OCI-LY7 (cell line): ENCODE measurements at regions not wholly inside any gene's neighbourhood (a gene's known extent, or its start where the extent isn't known, plus 50 kb on each side); places are given as distances from the start of the nearest gene placed in this dataset.

Experiments used
- CTCF ChIP-seq: fragments of 200-600 bp; sonication (generic); conservative IDR thresholded peaks from 2 replicates; pipeline ENCODE4 v1.5.1; 2014; ENCODE audit warnings: mild to moderate bottlenecking, antibody characterized with exemption, low read length, moderate library complexity, mixed read lengths
- EZH2phosphoT487 ChIP-seq: fragments of 200-600 bp; sonication (generic); IDR thresholded peaks from 2 replicates; pipeline ENCODE4 v1.6.1; 2018; ENCODE audit warnings: low read depth, borderline replicate concordance, mild to moderate bottlenecking, mixed run types, antibody characterized with exemption, low read length, moderate library complexity, mixed read lengths

- no peak for TF ChIP-seq CTCF
- no peak for TF ChIP-seq EZH2phosphoT487
Observed at GRCh38 chr6:139922236-139922635, 547.8 kb upstream of the CITED2 start.
